C1 segment of cervical spinal cord (tissue), 14 donors: ENCODE measurements at regions not wholly inside any gene's neighbourhood (a gene's known extent, or its start where the extent isn't known, plus 50 kb on each side); places are given as distances from the start of the nearest gene placed in this dataset.
"Not testable (repeated sequence)": the region's sequence is repeated elsewhere in the genome, so short reads cannot be mapped to it uniquely, and the experiment has no call there.

Source experiments
- DNase-seq, 14 donors: peaks; one replicate each; lab custom pipeline; 2025; lab: John Stamatoyannopoulos, UW

DNA sequence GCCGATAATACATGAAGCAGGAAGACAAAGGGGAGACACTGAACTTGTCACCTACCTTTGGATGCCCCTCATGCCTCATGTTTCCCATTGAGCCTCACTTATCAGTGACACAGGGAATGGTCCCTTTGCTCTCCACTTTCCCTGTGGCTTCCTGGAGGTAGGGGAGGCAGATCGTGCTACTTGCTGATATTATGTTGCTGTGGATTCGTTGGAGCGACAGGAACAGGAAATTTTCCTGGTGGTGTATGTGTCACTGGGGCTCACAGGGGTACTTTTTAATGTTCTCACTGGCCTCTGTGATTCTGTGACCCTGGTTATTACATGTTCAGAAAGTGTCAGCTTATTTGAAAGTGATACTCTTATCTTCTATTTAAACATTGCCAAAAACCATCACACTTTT, 72.7 kb upstream of the VKORC1L1 start:
- not testable (repeated sequence) for DNase-seq

DNA sequence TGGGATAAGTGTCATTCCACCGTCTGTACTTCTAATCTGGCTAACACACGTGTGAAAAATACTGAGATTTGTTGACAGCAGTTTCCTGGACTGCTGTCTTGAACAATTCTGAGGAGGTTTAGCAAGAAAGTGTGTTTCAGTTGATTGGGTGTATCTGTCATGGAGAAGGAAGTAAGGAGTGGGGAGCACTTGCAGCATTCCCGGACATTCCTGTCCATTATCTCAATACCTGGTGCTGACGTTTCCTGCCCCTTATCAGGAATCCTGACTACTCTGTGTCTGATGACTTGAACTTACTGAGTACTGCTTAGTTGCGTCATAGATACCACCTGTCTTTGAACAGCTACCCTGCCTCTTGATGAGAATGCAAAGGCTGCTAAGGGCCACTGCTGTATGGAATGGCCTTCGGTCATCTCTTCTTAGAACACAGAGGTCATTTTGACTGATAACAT, 72.0 kb upstream of the VKORC1L1 start:
- DNase-seq: no peak

- DNase-seq: no peak
Observed at GRCh38 chr7:65804887-65805286, 68.0 kb upstream of the VKORC1L1 start.

GRCh38 chr7:65807067-65807466, 65.8 kb upstream of the VKORC1L1 start:
- DNase-seq: not testable (repeated sequence)

DNA sequence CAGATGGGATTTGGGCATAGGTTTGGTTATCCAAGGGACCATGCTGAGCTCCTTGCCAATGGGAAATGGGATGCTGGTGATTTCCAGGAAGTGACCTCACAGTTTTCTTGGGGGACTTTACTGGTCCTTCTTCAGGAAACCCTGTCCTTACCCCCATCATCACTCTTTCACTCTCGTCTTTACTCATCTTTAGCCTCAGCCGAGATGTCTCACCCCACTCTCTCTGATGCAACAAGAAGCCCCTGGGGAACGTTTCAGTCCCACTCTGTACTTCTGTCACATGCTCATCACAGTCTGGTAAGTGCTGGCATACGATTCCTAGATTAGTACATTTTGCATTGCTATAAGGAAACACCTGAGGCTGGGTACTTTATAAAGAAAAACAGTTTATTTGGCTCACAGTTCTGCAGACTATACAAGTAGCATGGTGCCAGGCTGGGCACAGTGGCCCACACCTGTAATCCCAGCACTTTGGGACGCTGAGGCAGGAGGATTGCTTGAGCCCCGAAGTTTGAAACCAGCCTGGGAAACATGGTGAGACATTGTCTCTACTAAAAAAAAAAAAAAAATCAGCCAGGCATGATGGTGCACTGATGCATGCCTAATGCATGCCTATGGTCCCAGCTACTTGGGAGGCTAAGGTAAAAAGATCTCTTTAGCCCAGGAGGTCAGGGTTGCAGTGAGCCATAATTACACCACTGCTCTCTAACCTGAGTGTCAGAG, 63.5 kb upstream of the VKORC1L1 start:
- no peak for DNase-seq

DNA sequence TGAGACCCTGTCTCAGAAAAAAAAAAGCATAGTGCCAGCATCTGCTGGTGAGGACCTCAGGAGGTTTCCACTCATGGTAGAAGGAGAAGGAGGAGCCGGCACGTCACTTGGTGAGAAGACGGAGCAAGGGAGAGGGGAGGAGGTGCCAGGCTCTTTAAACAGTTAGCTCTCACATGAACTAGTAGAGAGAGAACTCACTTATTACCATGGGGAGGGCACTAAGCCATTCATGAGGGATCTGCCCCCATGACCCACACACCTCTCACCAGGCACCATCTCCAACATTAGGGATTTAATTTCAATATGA, 62.9 kb upstream of the VKORC1L1 start:
- DNase-seq: no peak

DNA sequence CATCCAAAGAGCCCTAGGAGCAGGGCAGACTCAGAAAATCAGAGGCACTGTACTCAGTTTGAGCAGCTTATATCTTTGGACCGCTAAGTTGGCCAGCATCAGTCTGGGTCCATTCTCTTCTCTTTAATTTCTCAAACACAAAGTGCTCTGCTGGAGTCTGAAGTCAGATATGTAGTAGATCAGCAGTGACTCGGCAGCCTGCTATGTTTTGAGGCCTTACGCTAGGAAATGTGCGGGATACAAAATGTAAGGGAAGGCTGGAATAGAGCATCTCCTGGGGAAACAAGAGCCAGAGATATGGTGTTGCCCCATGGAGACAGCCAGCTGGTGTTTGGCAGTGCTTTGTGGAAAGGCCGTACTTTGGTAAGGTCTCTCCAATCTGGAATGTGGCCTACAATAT, 60.6 kb upstream of the VKORC1L1 start:
- no peak for DNase-seq

GRCh38 chr7:65814556-65815167, 58.2 kb upstream of the VKORC1L1 start:
- not testable (repeated sequence) for DNase-seq

DNA sequence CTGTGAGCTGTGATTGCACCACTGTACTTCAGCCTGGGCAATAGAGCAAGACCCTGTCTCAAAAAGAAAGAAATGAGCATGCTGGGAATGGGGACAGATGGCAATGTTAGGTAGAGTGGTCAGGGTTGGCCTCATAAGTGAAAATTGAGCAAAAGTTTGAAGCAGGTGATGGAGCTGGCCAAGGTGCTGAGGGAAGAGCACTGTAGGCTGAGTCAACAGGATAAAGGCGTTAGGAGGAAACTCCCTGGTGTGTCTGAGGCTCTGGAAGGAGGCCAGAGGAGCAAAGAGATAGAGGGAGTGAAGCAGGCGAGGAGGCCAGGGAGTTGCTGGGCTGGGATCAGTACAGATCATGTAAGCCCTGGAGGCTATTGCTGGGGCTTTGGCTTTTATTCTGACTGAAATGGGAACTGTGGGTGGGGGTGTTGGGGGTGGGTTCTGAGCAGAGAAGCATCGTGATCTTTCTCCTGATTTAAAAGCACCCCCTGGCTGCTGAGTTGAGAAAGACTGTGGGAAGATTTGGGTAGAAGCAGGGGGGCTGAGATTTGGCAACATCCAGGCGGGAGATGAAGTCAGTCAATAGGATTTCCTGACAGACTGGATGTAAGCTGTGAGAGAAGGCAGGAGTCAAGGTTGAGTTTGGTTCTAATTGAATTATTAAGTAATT, 52.5 kb upstream of the VKORC1L1 start:
- no peak for DNase-seq
